GM12878 (cell line): ENCODE measurements at regions not wholly inside any gene's neighbourhood (a gene's known extent, or its start where the extent isn't known, plus 50 kb on each side); places are given as distances from the start of the nearest gene placed in this dataset.

Source experiments
- ATAC-seq: fragments of 200-7000 bp; cut with Tn5 transposase; 3 replicates; pipeline ENCODE4 v1.9.1; 2020; ENCODE audit warnings: mild to moderate bottlenecking, moderate library complexity
- BruUV-seq: library from RNA; stranded (reverse); fragments of 400-500 nt; replicated peaks from 2 replicates; lab custom pipeline; 2021; lab: Mats Ljungman, UMichigan
- CTCF ChIA-PET: fragments of 300-600 bp; sonication (Branson Sonifier 250); formaldehyde crosslinking; extraction: SDS; loops from one replicate; lab custom pipeline; 2021; ENCODE audit warnings: inconsistent platforms; lab: Yijun Ruan, JAX
- POLR2A ChIA-PET: fragments of 350-600 bp; formaldehyde crosslinking; extraction: SDS; loops from one replicate; lab custom pipeline; 2021; ENCODE audit warnings: inconsistent platforms; lab: Charles Lee
- RAD21 ChIA-PET: fragments of 300-600 bp; sonication (Branson Sonifier 250); formaldehyde crosslinking; loops from one replicate; lab custom pipeline; 2023; ENCODE audit warnings: antibody characterized with exemption; ENCODE audit not compliant: unreplicated experiment; lab: Charles Lee
- SMC1A ChIA-PET: fragments of 300-600 bp; sonication (Branson Sonifier 250); formaldehyde crosslinking; loops from one replicate; lab custom pipeline; 2023; ENCODE audit not compliant: unreplicated experiment, uncharacterized antibody; lab: Charles Lee
- DNase-seq: peaks from one replicate; pipeline ENCODE4 v3.0.0-alpha.2; 2011; ENCODE audit warnings: low read depth, low spot score
- FAIRE-seq: peaks from 3 replicates; lab custom pipeline; 2011; peaks lifted over from hg19 to GRCh38; lab: Jason Lieb, UNC
- H2AFZ ChIP-seq: 2 replicates; pipeline ENCODE4 v1.6.0; 2011; ENCODE audit warnings: low read depth, low read length, control low read depth; ENCODE audit not compliant: control insufficient read depth
- H3K27ac ChIP-seq: 2 replicates; pipeline ENCODE4 v1.5.1; 2011; ENCODE audit warnings: control low read depth; ENCODE audit not compliant: control insufficient read depth, insufficient read depth
- H3K27me3 ChIP-seq, 2 experiments: replicated peaks in 1 of 2; 2 replicates each; pipeline versions ENCODE4 v1.6.0 to v1.6.1; 2011; ENCODE audit warnings: low read length in 1 of 2; ENCODE audit not compliant: control insufficient read depth in 2 of 2, insufficient read depth in 2 of 2
- H3K36me3 ChIP-seq, 2 experiments: 2 replicates each; pipeline ENCODE4 v1.5.1; 2011; ENCODE audit warnings: low read length in 1 of 2; ENCODE audit not compliant: control insufficient read depth in 2 of 2, insufficient read depth in 2 of 2
- H3K4me1 ChIP-seq: 2 replicates; pipeline ENCODE4 v1.6.1; 2011; ENCODE audit warnings: mild to moderate bottlenecking, low read length, moderate library complexity, mixed read lengths; ENCODE audit not compliant: control insufficient read depth, insufficient read depth
- H3K4me2 ChIP-seq: 2 replicates; pipeline ENCODE4 v1.6.0; 2011; ENCODE audit warnings: control low read depth; ENCODE audit not compliant: control insufficient read depth, insufficient read depth
- H3K4me3 ChIP-seq: fragments of 200-600 bp; sonication (generic); 2 replicates; pipeline ENCODE4 v1.5.1; 2016
- H3K79me2 ChIP-seq: 2 replicates; pipeline ENCODE4 v1.6.0; 2011; ENCODE audit warnings: low read length; ENCODE audit not compliant: control insufficient read depth, insufficient read depth
- H3K9ac ChIP-seq: 2 replicates; pipeline ENCODE4 v1.8.0; 2011; ENCODE audit warnings: low read length, control low read depth, mixed read lengths; ENCODE audit not compliant: control insufficient read depth, insufficient read depth
- H3K9me3 ChIP-seq: replicated peaks from 3 replicates; pipeline ENCODE4 v1.5.1; 2011; ENCODE audit warnings: mild to moderate bottlenecking, low read length; ENCODE audit not compliant: control insufficient read depth, insufficient read depth
- H4K20me1 ChIP-seq: 2 replicates; pipeline ENCODE4 v1.6.0; 2011; ENCODE audit not compliant: control insufficient read depth, insufficient read depth
- ATF7 ChIP-seq: fragments of 450-650 bp; IDR thresholded peaks from 2 replicates; pipeline ENCODE4 v1.6.1; 2016; ENCODE audit warnings: low read depth, mild to moderate bottlenecking
- CTCF ChIP-seq, 3 experiments: IDR thresholded peaks in 2 of 3; conservative IDR thresholded peaks in 1 of 3; 2 replicates each; pipeline ENCODE4 v1.5.1; 2011; ENCODE audit warnings: low read depth in 3 of 3, low read length in 3 of 3, mild to moderate bottlenecking in 3 of 3, control low read depth in 2 of 3, moderate library complexity in 2 of 3, inconsistent platforms in 1 of 3, mixed read lengths in 1 of 3; ENCODE audit not compliant: control insufficient read depth in 2 of 3, insufficient read depth in 1 of 3; ENCODE audit errors: extremely low read depth in 1 of 3
- IKZF2 ChIP-seq, 2 experiments: fragments of 450-650 bp; IDR thresholded peaks; 2 replicates each; pipeline ENCODE4 v1.6.1; 2017; ENCODE audit warnings: mild to moderate bottlenecking in 2 of 2, moderate library complexity in 2 of 2
- RAD21 ChIP-seq: IDR thresholded peaks from 2 replicates; pipeline ENCODE4 v1.6.1; 2011; ENCODE audit warnings: mild to moderate bottlenecking, low read depth, low read length, moderate library complexity; ENCODE audit not compliant: insufficient read depth
- RFX5 ChIP-seq: IDR thresholded peaks from 2 replicates; pipeline ENCODE4 v1.6.1; 2011; ENCODE audit warnings: low read depth, low read length, improper control_type of control experiment
- RUNX3 ChIP-seq: IDR thresholded peaks from 2 replicates; pipeline ENCODE4 v1.6.1; 2012; ENCODE audit warnings: low read length, inconsistent platforms
- SIX5 ChIP-seq: IDR thresholded peaks from 2 replicates; pipeline ENCODE4 v1.6.1; 2011; ENCODE audit warnings: mild to moderate bottlenecking, low read depth, low read length, moderate library complexity; ENCODE audit not compliant: severe bottlenecking
- SKIL ChIP-seq: fragments of 450-650 bp; IDR thresholded peaks from 2 replicates; pipeline ENCODE4 v1.6.1; 2017; ENCODE audit warnings: mild to moderate bottlenecking, low read depth, inconsistent platforms; ENCODE audit not compliant: poor library complexity, severe bottlenecking
- SMC3 ChIP-seq: IDR thresholded peaks from 2 replicates; pipeline ENCODE4 v1.6.1; 2011; ENCODE audit warnings: low read length, improper control_type of control experiment, borderline replicate concordance
- WRNIP1 ChIP-seq: IDR thresholded peaks from 2 replicates; pipeline ENCODE4 v1.6.1; 2011; ENCODE audit warnings: low read depth, low read length, improper control_type of control experiment, borderline replicate concordance
- ZBTB11 ChIP-seq: fragments of 450-650 bp; formaldehyde crosslinking; IDR thresholded peaks from 2 replicates; pipeline ENCODE4 v1.5.0; 2022; ENCODE audit warnings: mild to moderate bottlenecking, missing genetic modification characterization
- WGBS: methylation state at CpG from one replicate; pipeline ENCODE4 v1.1.6; 2016; ENCODE audit warnings: low lambda C conversion rate; ENCODE audit not compliant: insufficient replicate concordance, insufficient coverage; ENCODE audit errors: missing lambda C conversion rate; 5-methylcytosine and 5-hydroxymethylcytosine counted together
- in situ Hi-C: fragments of 300-500 bp; cut with MboI; formaldehyde crosslinking; loops from 9 replicates; pipeline ENCODE4 v1.14.3; 2018; ENCODE audit warnings: mixed read lengths
- intact Hi-C: fragments of 100-400 bp; cut with micrococcal nuclease; formaldehyde crosslinking; loops from one replicate; pipeline ENCODE4 v1.14.2; 2022; ENCODE audit not compliant: unreplicated experiment

- no peak for TF ChIP-seq ZBTB11 (CRISPR knock-in tag)
These were observed 623.7 kb downstream of the EFNA5 start (continued) for GRCh38 chr5:107047048-107047447.

GRCh38 chr5:107043665-107044064, 627.1 kb downstream of the EFNA5 start:
- ChIA-PET RAD21 (interaction anchor here (1.1 kb wide), 1 partner anchor 30 kb away, joined by 3 read pairs; no protein-coding TSS in a partner anchor), CTCF (interaction anchor here (0.6 kb wide), 1 partner anchor 919 kb away, joined by 3 read pairs; no protein-coding TSS in a partner anchor)

More at GRCh38 chr5:107043665-107044064, 627.1 kb downstream of the EFNA5 start:
- ChIA-PET SMC1A (interaction anchor here (0.7 kb wide), 2 partner anchors 104 to 277 kb away, joined by 3 read pairs; no protein-coding TSS in a partner anchor), POLR2A (no interaction called here)
- H3K79me2 ChIP-seq, result no peaks in the 10 kb centered on the region
- no peaks in the 10 kb centered on the region for H3K27me3 ChIP-seq
- no peak overlapping the region for H2AFZ ChIP-seq
- no peaks in the 10 kb centered on the region for H4K20me1 ChIP-seq
- TF ChIP-seq ATF7, result no peak
- no peak for TF ChIP-seq SIX5
- TF ChIP-seq WRNIP1, result no peak
- no peak for TF ChIP-seq RAD21
- no peak for TF ChIP-seq IKZF2 (IDR thresholded peaks at IDR 0.05)
- no peak for TF ChIP-seq RFX5
- no peak for TF ChIP-seq SMC3
- no peak for TF ChIP-seq RUNX3
- TF ChIP-seq SKIL, result no peak
- no peak for TF ChIP-seq CTCF (IDR thresholded peaks at IDR 0.05 in 2 of 3, conservative IDR thresholded peaks at IDR 0.05 in 1 of 3; ENCODE audit: control insufficient read depth in 2 of 3, extremely low read depth in 1 of 3, insufficient read depth in 1 of 3, low read depth in 3 of 3, low read length in 3 of 3)
- FAIRE-seq (no peak), ATAC-seq (no peak), DNase-seq (no peak)
- H3K4me3 ChIP-seq, result no peak overlapping the region
- in situ Hi-C loops (no loop called here), intact Hi-C loops (no loop called here)
- no peak overlapping the region for H3K9ac ChIP-seq
- H3K4me2 ChIP-seq, result no peak overlapping the region
- H3K36me3 ChIP-seq, result no peaks in the 10 kb centered on the region
- no peaks in the 10 kb centered on the region for H3K4me1 ChIP-seq
- no peak overlapping the region for H3K27ac ChIP-seq
- no TSS peak for BruUV-seq
- H3K9me3 ChIP-seq, result no peaks in the 10 kb centered on the region
- 57% methylated on average over 1 of the region's 1 CpG for WGBS
